ENCODE measurements at regions not wholly inside any gene's neighbourhood (a gene's known extent, or its start where the extent isn't known, plus 50 kb on each side); places are given as distances from the start of the nearest gene placed in this dataset.

- TF ChIP-seq CTCF (IDR thresholded peaks at IDR 0.05), result no peak
- no peak for TF ChIP-seq POLR2A (IDR thresholded peaks at IDR 0.05)
Observed at GRCh38 chr13:64459778-64460177, 2770.4 kb downstream of the PCDH9 start.
